ENCODE measurements at regions not wholly inside any gene's neighbourhood (a gene's known extent, or its start where the extent isn't known, plus 50 kb on each side); places are given as distances from the start of the nearest gene placed in this dataset.

- no peak for DNase-seq
- H3K9me3 Mint-ChIP-seq (ENCODE audit: unreplicated experiment) = no peaks in the 10 kb centered on the region
- H3K4me3 Mint-ChIP-seq (ENCODE audit: unreplicated experiment) = no peak overlapping the region
- no peaks in the 10 kb centered on the region for H3K27me3 Mint-ChIP-seq (ENCODE audit: unreplicated experiment)
- no peak for TF ChIP-seq CTCF (IDR thresholded peaks at IDR 0.05; ENCODE audit: partially characterized antibody, unreplicated experiment)
- no peaks in the 10 kb centered on the region for H3K4me1 Mint-ChIP-seq (ENCODE audit: low read depth, unreplicated experiment)
- H3K27ac Mint-ChIP-seq (ENCODE audit: unreplicated experiment) = no peak overlapping the region
- H3K36me3 Mint-ChIP-seq (ENCODE audit: unreplicated experiment) = peaks cover 6% of the 10 kb centered on the region
Measured at GRCh38 chr2:8039732-8040131, 642.1 kb upstream of the ID2 start.

GRCh38 chr2:8043295-8043694 is 638.6 kb upstream of the ID2 start:
- Mint-ChIP-seq H3K9me3 (ENCODE audit: unreplicated experiment) (no peaks in the 10 kb centered on the region), H3K27me3 (ENCODE audit: unreplicated experiment) (peaks cover 2% of the 10 kb centered on the region), H3K36me3 (ENCODE audit: unreplicated experiment) (peaks cover 6% of the 10 kb centered on the region), H3K4me3 (ENCODE audit: unreplicated experiment) (no peak overlapping the region), H3K4me1 (ENCODE audit: low read depth, unreplicated experiment) (no peaks in the 10 kb centered on the region), H3K27ac (ENCODE audit: unreplicated experiment) (no peak overlapping the region)
- TF ChIP-seq CTCF (IDR thresholded peaks at IDR 0.05; ENCODE audit: partially characterized antibody, unreplicated experiment) = no peak
- no peak for DNase-seq

GRCh38 chr2:8044046-8044594 is 637.7 kb upstream of the ID2 start:
- peaks cover 6% of the 10 kb centered on the region for H3K36me3 Mint-ChIP-seq (ENCODE audit: unreplicated experiment)
- H3K4me1 Mint-ChIP-seq (ENCODE audit: low read depth, unreplicated experiment) = no peaks in the 10 kb centered on the region
- no peak for DNase-seq
- peaks cover 2% of the 10 kb centered on the region for H3K27me3 Mint-ChIP-seq (ENCODE audit: unreplicated experiment)
- TF ChIP-seq CTCF (IDR thresholded peaks at IDR 0.05; ENCODE audit: partially characterized antibody, unreplicated experiment) = no peak
- no peak overlapping the region for H3K4me3 Mint-ChIP-seq (ENCODE audit: unreplicated experiment)
- no peak overlapping the region for H3K27ac Mint-ChIP-seq (ENCODE audit: unreplicated experiment)
- H3K9me3 Mint-ChIP-seq (ENCODE audit: unreplicated experiment) = peaks cover 1% of the 10 kb centered on the region

- Mint-ChIP-seq H3K27me3 (ENCODE audit: unreplicated experiment) (peaks cover 2% of the 10 kb centered on the region), H3K4me1 (ENCODE audit: low read depth, unreplicated experiment) (no peaks in the 10 kb centered on the region), H3K4me3 (ENCODE audit: unreplicated experiment) (no peak overlapping the region), H3K9me3 (ENCODE audit: unreplicated experiment) (peaks cover 1% of the 10 kb centered on the region), H3K36me3 (ENCODE audit: unreplicated experiment) (peaks cover 6% of the 10 kb centered on the region), H3K27ac (ENCODE audit: unreplicated experiment) (no peak overlapping the region)
- TF ChIP-seq CTCF (IDR thresholded peaks at IDR 0.05; ENCODE audit: partially characterized antibody, unreplicated experiment) = no peak
- DNase-seq = no peak
Measured at GRCh38 chr2:8045081-8045614, 636.7 kb upstream of the ID2 start.

GRCh38 chr2:8046849-8047248 is 635.0 kb upstream of the ID2 start:
- Mint-ChIP-seq H3K27me3 (ENCODE audit: unreplicated experiment) (peaks cover 5% of the 10 kb centered on the region), H3K36me3 (ENCODE audit: unreplicated experiment) (peaks cover 3% of the 10 kb centered on the region), H3K27ac (ENCODE audit: unreplicated experiment) (no peak overlapping the region), H3K4me3 (ENCODE audit: unreplicated experiment) (no peak overlapping the region), H3K9me3 (ENCODE audit: unreplicated experiment) (peaks cover 1% of the 10 kb centered on the region), H3K4me1 (ENCODE audit: low read depth, unreplicated experiment) (no peaks in the 10 kb centered on the region)
- DNase-seq = no peak
- TF ChIP-seq CTCF (IDR thresholded peaks at IDR 0.05; ENCODE audit: partially characterized antibody, unreplicated experiment) = no peak
